ENCODE measurements at regions not wholly inside any gene's neighbourhood (a gene's known extent, or its start where the extent isn't known, plus 50 kb on each side); places are given as distances from the start of the nearest gene placed in this dataset.

- TF ChIP-seq POLR2A (IDR thresholded peaks at IDR 0.05) (no peak), CTCF (IDR thresholded peaks at IDR 0.05) (no peak), POLR2AphosphoS5 (IDR thresholded peaks at IDR 0.05) (no peak), EP300 (IDR thresholded peaks at IDR 0.05) (no peak)
- Histone ChIP-seq H3K27ac (no peak overlapping the region), H3K4me1 (no peaks in the 10 kb centered on the region), H3K36me3 (no peaks in the 10 kb centered on the region), H3K4me3 (no peak overlapping the region), H3K27me3 (peaks cover 0 to 6% (median 0%) of the 10 kb centered on the region in 3 donors), H3K9me3 (no peaks in the 10 kb centered on the region)
- peak in 1 of 2 donors; percentile 37 for DNase-seq
- WGBS, 5 donors: 62 to 90% (median 75%) methylated on average over 1 to 2 of the region's 2 CpGs
- intact Hi-C loops (cut with DNase I; ENCODE audit: low total_unique reads): no loop called here
Observed at GRCh38 chr1:62941780-62942179, 157.8 kb downstream of the ATG4C start.

- no peak overlapping the region for H3K27ac ChIP-seq
- TF ChIP-seq POLR2A (IDR thresholded peaks at IDR 0.05) (no peak), CTCF (IDR thresholded peaks at IDR 0.05) (no peak), POLR2AphosphoS5 (IDR thresholded peaks at IDR 0.05) (no peak), EP300 (IDR thresholded peaks at IDR 0.05) (no peak)
- H3K36me3 ChIP-seq: no peaks in the 10 kb centered on the region
- H3K4me1 ChIP-seq: no peaks in the 10 kb centered on the region
- no peak overlapping the region for H3K4me3 ChIP-seq
- peaks cover 0 to 17% (median 0%) of the 10 kb centered on the region in 3 donors for H3K27me3 ChIP-seq
- 78 to 90% (median 81%) methylated on average over 5 of the region's 5 CpGs for WGBS, 5 donors
- intact Hi-C loops (cut with DNase I; ENCODE audit: low total_unique reads): no loop called here
- no peaks in the 10 kb centered on the region for H3K9me3 ChIP-seq
- no peak for DNase-seq
Observed at GRCh38 chr1:62946511-62946910, 162.6 kb downstream of the ATG4C start.

- no peak for DNase-seq
- Histone ChIP-seq H3K4me3 (no peak overlapping the region), H3K4me1 (no peaks in the 10 kb centered on the region), H3K9me3 (no peaks in the 10 kb centered on the region), H3K27ac (no peak overlapping the region), H3K27me3 (peaks cover 0 to 41% (median 6%) of the 10 kb centered on the region in 3 donors), H3K36me3 (no peaks in the 10 kb centered on the region)
- no peak for TF ChIP-seq CTCF (IDR thresholded peaks at IDR 0.05)
- no peak for TF ChIP-seq POLR2AphosphoS5 (IDR thresholded peaks at IDR 0.05)
- no peak for TF ChIP-seq EP300 (IDR thresholded peaks at IDR 0.05)
- no peak for TF ChIP-seq POLR2A (IDR thresholded peaks at IDR 0.05)
- intact Hi-C loops (cut with DNase I; ENCODE audit: low total_unique reads): no loop called here
- WGBS, 5 donors: 27 to 45% (median 42%) methylated on average over 3 of the region's 3 CpGs
Observed at GRCh38 chr1:62951428-62951827, 167.5 kb downstream of the ATG4C start.

GRCh38 chr1:62952596-62952995, 168.7 kb downstream of the ATG4C start:
- H3K4me1 ChIP-seq: no peaks in the 10 kb centered on the region
- TF ChIP-seq POLR2AphosphoS5 (IDR thresholded peaks at IDR 0.05) (no peak), POLR2A (IDR thresholded peaks at IDR 0.05) (no peak), CTCF (IDR thresholded peaks at IDR 0.05) (no peak), EP300 (IDR thresholded peaks at IDR 0.05) (no peak)
- DNase-seq: no peak
- peaks cover 0 to 41% (median 6%) of the 10 kb centered on the region in 3 donors for H3K27me3 ChIP-seq
- H3K4me3 ChIP-seq: no peak overlapping the region
- no peak overlapping the region for H3K27ac ChIP-seq
- no peaks in the 10 kb centered on the region for H3K36me3 ChIP-seq
- WGBS, 5 donors: 62 to 89% (median 81%) methylated on average over 1 of the region's 1 CpG
- H3K9me3 ChIP-seq: no peaks in the 10 kb centered on the region
- intact Hi-C loops (cut with DNase I; ENCODE audit: low total_unique reads): no loop called here
